Kidney (tissue), 13 donors: ENCODE measurements at regions not wholly inside any gene's neighbourhood (a gene's known extent, or its start where the extent isn't known, plus 50 kb on each side); places are given as distances from the start of the nearest gene placed in this dataset.
"Not testable (repeated sequence)": the region's sequence is repeated elsewhere in the genome, so short reads cannot be mapped to it uniquely, and the experiment has no call there.

Experiments
- DNase-seq, 5 donors: peaks; one replicate each; pipeline ENCODE4 v3.0.0-alpha.2; 2013 to 2020
- FAIRE-seq: peaks from 2 replicates; lab custom pipeline; 2012; peaks lifted over from hg19 to GRCh38; lab: Jason Lieb, UNC
- H3K27ac ChIP-seq, 2 donors: one replicate each; pipeline ENCODE4 v1.7.0; 2013; ENCODE audit warnings: low read depth in 2 of 2, low read length in 2 of 2, inconsistent platforms in 1 of 2
- H3K27me3 ChIP-seq: one replicate; pipeline ENCODE4 v1.7.1; 2013; ENCODE audit warnings: low read length, inconsistent platforms; ENCODE audit not compliant: control insufficient read depth, insufficient read depth
- H3K36me3 ChIP-seq, 3 donors: one replicate each; pipeline versions ENCODE4 v1.7.0 to v1.7.1; 2013; ENCODE audit warnings: low read length in 3 of 3, control low read depth in 1 of 3, inconsistent platforms in 1 of 3; ENCODE audit not compliant: insufficient read depth in 3 of 3, control insufficient read depth in 2 of 3
- H3K4me1 ChIP-seq, 3 donors: one replicate each; pipeline versions ENCODE4 v1.7.0 to v1.7.1; 2013; ENCODE audit warnings: low read length in 3 of 3, inconsistent platforms in 1 of 3, low read depth in 1 of 3; ENCODE audit not compliant: control insufficient read depth in 2 of 3, insufficient read depth in 2 of 3
- H3K4me3 ChIP-seq, 3 donors: one replicate each; pipeline versions ENCODE4 v1.7.0 to v1.8.1; 2013; ENCODE audit warnings: low read length in 3 of 3, control low read depth in 1 of 3, inconsistent platforms in 1 of 3
- H3K9ac ChIP-seq, 3 donors: one replicate each; pipeline versions ENCODE4 v1.7.0 to v1.7.1; 2013; ENCODE audit warnings: low read length in 3 of 3, control low read depth in 1 of 3, inconsistent platforms in 1 of 3
- H3K9me3 ChIP-seq, 3 donors: one replicate each; pipeline versions ENCODE4 v1.7.0 to v1.7.1; 2013; ENCODE audit warnings: low read length in 3 of 3, control low read depth in 1 of 3, inconsistent platforms in 1 of 3; ENCODE audit not compliant: control insufficient read depth in 2 of 3, insufficient read depth in 1 of 3
- CTCF ChIP-seq: IDR thresholded peaks from 3 replicates; pipeline ENCODE4 v1.5.1; 2012; ENCODE audit warnings: mild to moderate bottlenecking, moderate library complexity, borderline replicate concordance; ENCODE audit not compliant: insufficient read depth; ENCODE audit errors: extremely low read depth
- intact Hi-C: fragments of 100-400 bp; cut with DNase I; formaldehyde crosslinking; loops from one replicate; pipeline ENCODE4 v1.11.1; 2022
- donor health status: control.
- donor health status: control.
- donor health status: control.
- donor health status: control.
- donor health status: control.
- donor health status: DM: yes; HTN: yes; CAD: no.
- donor health status: Normal renal cell carcinoma (clear cell type).

GRCh38 chr15:99826157-99826780 is 93.0 kb upstream of the LYSMD4 start:
- no peaks in the 10 kb centered on the region for H3K4me1 ChIP-seq
- H3K9me3 ChIP-seq, result no peaks in the 10 kb centered on the region
- H3K36me3 ChIP-seq, result no peaks in the 10 kb centered on the region
- H3K4me3 ChIP-seq, result no peak overlapping the region
- DNase-seq (no peak), FAIRE-seq (no peak)
- no peak overlapping the region for H3K9ac ChIP-seq
- no peaks in the 10 kb centered on the region for H3K27me3 ChIP-seq
- intact Hi-C loops, result no loop called here
- TF ChIP-seq CTCF, result no peak
- no peak overlapping the region for H3K27ac ChIP-seq

GRCh38 chr15:99823346-99823745 is 90.1 kb upstream of the LYSMD4 start:
- no peak for TF ChIP-seq CTCF
- intact Hi-C loops, result no loop called here
- Histone ChIP-seq H3K9ac (no peak overlapping the region), H3K4me3 (no peak overlapping the region), H3K27me3 (no peaks in the 10 kb centered on the region), H3K36me3 (no peaks in the 10 kb centered on the region), H3K4me1 (no peaks in the 10 kb centered on the region), H3K9me3 (no peaks in the 10 kb centered on the region), H3K27ac (no peak overlapping the region)
- no peak for FAIRE-seq
- no peak for DNase-seq

- DNase-seq, result no peak
- no peaks in the 10 kb centered on the region for H3K27me3 ChIP-seq
- no peak for TF ChIP-seq CTCF
- H3K4me1 ChIP-seq, result no peaks in the 10 kb centered on the region
- no peak overlapping the region for H3K9ac ChIP-seq
- intact Hi-C loops, result no loop called here
- H3K27ac ChIP-seq, result no peak overlapping the region
- H3K9me3 ChIP-seq, result no peaks in the 10 kb centered on the region
- no peak for FAIRE-seq
- no peaks in the 10 kb centered on the region for H3K36me3 ChIP-seq
- no peak overlapping the region for H3K4me3 ChIP-seq
Measured at GRCh38 chr15:99819981-99820718, 86.9 kb upstream of the LYSMD4 start.

- no peak for TF ChIP-seq CTCF
- H3K27me3 ChIP-seq, result no peaks in the 10 kb centered on the region
- DNase-seq (no peak), FAIRE-seq (no peak)
- H3K27ac ChIP-seq, result no peak overlapping the region
- H3K9me3 ChIP-seq, result no peaks in the 10 kb centered on the region
- no peaks in the 10 kb centered on the region for H3K4me1 ChIP-seq
- intact Hi-C loops, result no loop called here
- H3K36me3 ChIP-seq, result no peaks in the 10 kb centered on the region
- H3K9ac ChIP-seq, result no peak overlapping the region
- no peak overlapping the region for H3K4me3 ChIP-seq
Measured at GRCh38 chr15:99818872-99819271, 85.6 kb upstream of the LYSMD4 start.

GRCh38 chr15:99816862-99817261 is 83.6 kb upstream of the LYSMD4 start:
- H3K36me3 ChIP-seq, intact Hi-C loops, FAIRE-seq, H3K9me3 ChIP-seq, H3K9ac ChIP-seq, H3K27ac ChIP-seq, H3K27me3 ChIP-seq, DNase-seq, H3K4me3 ChIP-seq, H3K4me1 ChIP-seq: not testable (repeated sequence)
